Peyer's patch (tissue), 4 donors: ENCODE measurements at regions not wholly inside any gene's neighbourhood (a gene's known extent, or its start where the extent isn't known, plus 50 kb on each side); places are given as distances from the start of the nearest gene placed in this dataset.

ENCODE experiments used
- POLR2A ChIP-seq, 2 donors: fragments of 450-650 bp; IDR thresholded peaks; one replicate each; pipeline ENCODE4 v1.5.1; 2017; ENCODE audit warnings: antibody characterized with exemption in 2 of 2, mild to moderate bottlenecking in 2 of 2, moderate library complexity in 2 of 2
- TF ChIP-seq, protein P1 (sequence below), 6 experiments: fragments of 450-650 bp in 4 of 6; fragments of 200-600 bp in 2 of 6; sonication (generic) in 1 of 6; IDR thresholded peaks; one replicate each; pipeline ENCODE4 v1.5.1; 2017 to 2019; ENCODE audit warnings: antibody characterized with exemption in 6 of 6, mild to moderate bottlenecking in 3 of 6, moderate library complexity in 1 of 6

GRCh38 chr5:174319551-174319950 is 274.0 kb downstream of the NSG2 start:
- TF ChIP-seq, protein P1, sequence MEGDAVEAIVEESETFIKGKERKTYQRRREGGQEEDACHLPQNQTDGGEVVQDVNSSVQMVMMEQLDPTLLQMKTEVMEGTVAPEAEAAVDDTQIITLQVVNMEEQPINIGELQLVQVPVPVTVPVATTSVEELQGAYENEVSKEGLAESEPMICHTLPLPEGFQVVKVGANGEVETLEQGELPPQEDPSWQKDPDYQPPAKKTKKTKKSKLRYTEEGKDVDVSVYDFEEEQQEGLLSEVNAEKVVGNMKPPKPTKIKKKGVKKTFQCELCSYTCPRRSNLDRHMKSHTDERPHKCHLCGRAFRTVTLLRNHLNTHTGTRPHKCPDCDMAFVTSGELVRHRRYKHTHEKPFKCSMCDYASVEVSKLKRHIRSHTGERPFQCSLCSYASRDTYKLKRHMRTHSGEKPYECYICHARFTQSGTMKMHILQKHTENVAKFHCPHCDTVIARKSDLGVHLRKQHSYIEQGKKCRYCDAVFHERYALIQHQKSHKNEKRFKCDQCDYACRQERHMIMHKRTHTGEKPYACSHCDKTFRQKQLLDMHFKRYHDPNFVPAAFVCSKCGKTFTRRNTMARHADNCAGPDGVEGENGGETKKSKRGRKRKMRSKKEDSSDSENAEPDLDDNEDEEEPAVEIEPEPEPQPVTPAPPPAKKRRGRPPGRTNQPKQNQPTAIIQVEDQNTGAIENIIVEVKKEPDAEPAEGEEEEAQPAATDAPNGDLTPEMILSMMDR (IDR thresholded peaks at IDR 0.05) = no peak
- no peak for TF ChIP-seq POLR2A (IDR thresholded peaks at IDR 0.05)
